ENCODE measurements at regions not wholly inside any gene's neighbourhood (a gene's known extent, or its start where the extent isn't known, plus 50 kb on each side); places are given as distances from the start of the nearest gene placed in this dataset.
"Not testable (repeated sequence)": the region's sequence is repeated elsewhere in the genome, so short reads cannot be mapped to it uniquely, and the experiment has no call there.

GRCh38 chr11:48649064-48649463, 160.5 kb downstream of the OR4A47 start:
- not testable (repeated sequence) for H3K4me3 Mint-ChIP-seq; H3K36me3 ChIP-seq (ENCODE audit: insufficient read depth); H3K9me2 ChIP-seq (ENCODE audit: insufficient read depth); H3K4me1 ChIP-seq (ENCODE audit: insufficient read depth); H3K27ac Mint-ChIP-seq; H3K27ac ChIP-seq (ENCODE audit: low read depth); H3F3A ChIP-seq (replicated peaks; ENCODE audit: low read depth); H3K4me2 ChIP-seq; H3K4me1 Mint-ChIP-seq; H3K4me3 ChIP-seq; H3K79me2 ChIP-seq (replicated peaks; ENCODE audit: insufficient read depth); H3K27me3 Mint-ChIP-seq (ENCODE audit: insufficient read depth, low read depth, poor library complexity); H2AFZ ChIP-seq; DNase-seq (ENCODE audit: low spot score); H3K27me3 ChIP-seq (ENCODE audit: insufficient read depth); H4K20me1 ChIP-seq (replicated peaks; ENCODE audit: insufficient read depth); ATAC-seq
- Mint-ChIP-seq H3K36me3 (ENCODE audit: low read depth) (peaks cover 34% of the 10 kb centered on the region), H3K9me3 (peaks cover 97% of the 10 kb centered on the region)

- DNase-seq (ENCODE audit: low spot score) (no peak), ATAC-seq (no peak)
- no peak overlapping the region for H3K4me3 Mint-ChIP-seq
- no peaks in the 10 kb centered on the region for H3K9me2 ChIP-seq (ENCODE audit: insufficient read depth)
- H3K27me3 Mint-ChIP-seq (ENCODE audit: insufficient read depth, low read depth, poor library complexity): no peaks in the 10 kb centered on the region
- no peak overlapping the region for H3K4me2 ChIP-seq
- H2AFZ ChIP-seq: no peak overlapping the region
- no peaks in the 10 kb centered on the region for H3K4me1 Mint-ChIP-seq
- H4K20me1 ChIP-seq (replicated peaks; ENCODE audit: insufficient read depth): no peaks in the 10 kb centered on the region
- H3K27me3 ChIP-seq (ENCODE audit: insufficient read depth): no peaks in the 10 kb centered on the region
- no peak overlapping the region for H3K27ac ChIP-seq (ENCODE audit: low read depth)
- H3K9me3 Mint-ChIP-seq: peaks cover 95% of the 10 kb centered on the region
- peaks cover 11% of the 10 kb centered on the region; the same call in 2 of the 3 replicates for H3K36me3 Mint-ChIP-seq (ENCODE audit: low read depth)
- no peaks in the 10 kb centered on the region for H3F3A ChIP-seq (replicated peaks; ENCODE audit: low read depth)
- H3K79me2 ChIP-seq (replicated peaks; ENCODE audit: insufficient read depth): no peaks in the 10 kb centered on the region
- H3K4me1 ChIP-seq (ENCODE audit: insufficient read depth): no peaks in the 10 kb centered on the region
- no peak overlapping the region for H3K27ac Mint-ChIP-seq
- H3K36me3 ChIP-seq (ENCODE audit: insufficient read depth): no peaks in the 10 kb centered on the region; the same call in 1 of the 2 replicates
- H3K4me3 ChIP-seq: no peak overlapping the region
- TF ChIP-seq STAT1 (IDR thresholded peaks at IDR 0.05; ENCODE audit: unreplicated experiment) (no peak), ZNF331 (CRISPR knock-in tag; IDR thresholded peaks at IDR 0.05; ENCODE audit: low read depth) (no peak), ZNF114 (CRISPR knock-in tag; IDR thresholded peaks at IDR 0.05) (no peak), CTCF (conservative IDR thresholded peaks at IDR 0.05; ENCODE audit: low read depth in 2 of 2) (no peak), EZH2phosphoT487 (IDR thresholded peaks at IDR 0.05; ENCODE audit: unreplicated experiment) (no peak), NANOG (IDR thresholded peaks at IDR 0.05; ENCODE audit: borderline replicate concordance) (no peak), ZNF462 (CRISPR knock-in tag; IDR thresholded peaks at IDR 0.05) (no peak), ETS1 (IDR thresholded peaks at IDR 0.05) (no peak), JUNB (IDR thresholded peaks at IDR 0.05; ENCODE audit: unreplicated experiment) (no peak), EZH2 (IDR thresholded peaks at IDR 0.05; ENCODE audit: low read depth, unreplicated experiment) (no peak), CREB1 (CRISPR knock-in tag; IDR thresholded peaks at IDR 0.05; ENCODE audit: low read depth) (no peak)
Measured at GRCh38 chr11:48669146-48669545, 180.6 kb downstream of the OR4A47 start.

Measured in GM23338 (cell line).